ENCODE measurements at regions not wholly inside any gene's neighbourhood (a gene's known extent, or its start where the extent isn't known, plus 50 kb on each side); places are given as distances from the start of the nearest gene placed in this dataset.

DNA sequence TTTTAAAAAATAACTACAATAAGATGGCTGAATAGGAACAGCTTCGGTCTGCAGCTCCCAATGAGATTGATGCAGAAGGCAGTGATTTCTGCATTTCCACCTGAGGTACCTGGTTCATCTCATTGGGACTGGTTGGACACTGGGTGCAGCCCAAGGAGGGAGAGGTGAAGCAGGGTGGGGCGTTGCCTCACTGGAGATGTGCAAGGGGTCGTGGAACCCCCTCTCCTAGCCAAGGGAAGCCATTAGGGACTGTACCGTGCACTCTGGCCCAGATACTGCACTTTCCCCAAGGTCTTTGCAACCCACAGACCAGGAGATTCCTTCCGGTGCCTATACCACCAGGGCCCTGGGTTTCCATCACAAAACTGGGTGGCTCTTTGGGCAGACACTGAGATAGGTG is 640.1 kb downstream of the IQCM start:
- DNase-seq (no peak), ATAC-seq (no peak)
- H3K4me1 Mint-ChIP-seq: no peaks in the 10 kb centered on the region
- no peaks in the 10 kb centered on the region for H3K36me3 Mint-ChIP-seq (ENCODE audit: low read depth)
- H3K4me3 Mint-ChIP-seq: no peak overlapping the region
- H3K27me3 Mint-ChIP-seq: no peaks in the 10 kb centered on the region
- peaks cover 9% of the 10 kb centered on the region for H3K9me3 Mint-ChIP-seq
- no peak overlapping the region for H3K27ac Mint-ChIP-seq

DNA sequence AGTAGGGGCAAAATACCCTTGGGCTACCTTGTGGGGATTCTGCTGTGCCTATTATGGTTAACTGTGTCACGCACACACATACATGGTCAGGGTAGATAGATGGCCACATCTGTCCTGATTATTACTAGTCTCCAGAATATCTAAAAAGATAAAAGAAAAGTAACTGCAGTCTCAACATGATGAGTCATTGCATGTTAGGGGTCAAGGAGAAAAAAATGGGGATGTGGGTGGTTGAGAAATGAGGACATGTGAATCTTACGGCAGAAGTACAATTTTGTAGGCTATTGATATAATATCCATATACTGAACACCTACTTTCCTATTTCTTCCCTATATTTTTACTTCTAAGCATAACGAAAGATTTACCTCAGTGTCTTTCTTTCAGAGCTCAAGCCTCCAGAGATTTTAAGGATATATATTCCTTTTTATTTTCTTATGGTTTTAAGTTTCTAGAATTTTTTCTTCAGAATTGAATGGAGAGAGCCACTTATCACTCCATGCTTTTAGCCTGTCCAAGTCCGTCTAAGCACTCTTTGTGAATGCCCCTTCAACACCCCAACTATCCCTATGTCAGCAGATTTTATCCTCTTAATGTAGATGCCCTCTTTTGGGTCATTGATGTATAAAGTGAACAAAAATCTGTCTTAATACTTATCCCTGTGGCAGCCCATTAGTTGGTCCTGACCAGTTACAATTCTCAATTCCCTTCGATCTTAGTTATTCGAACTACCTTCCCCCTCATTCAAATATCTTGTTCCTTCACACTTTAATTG is 642.2 kb downstream of the IQCM start:
- DNase-seq (no peak), ATAC-seq (no peak)
- H3K36me3 Mint-ChIP-seq (ENCODE audit: low read depth): no peaks in the 10 kb centered on the region
- H3K4me1 Mint-ChIP-seq: no peaks in the 10 kb centered on the region
- H3K27me3 Mint-ChIP-seq: peaks cover 1% of the 10 kb centered on the region
- H3K4me3 Mint-ChIP-seq: no peak overlapping the region
- H3K27ac Mint-ChIP-seq: no peak overlapping the region
- peaks cover 4% of the 10 kb centered on the region for H3K9me3 Mint-ChIP-seq

DNA sequence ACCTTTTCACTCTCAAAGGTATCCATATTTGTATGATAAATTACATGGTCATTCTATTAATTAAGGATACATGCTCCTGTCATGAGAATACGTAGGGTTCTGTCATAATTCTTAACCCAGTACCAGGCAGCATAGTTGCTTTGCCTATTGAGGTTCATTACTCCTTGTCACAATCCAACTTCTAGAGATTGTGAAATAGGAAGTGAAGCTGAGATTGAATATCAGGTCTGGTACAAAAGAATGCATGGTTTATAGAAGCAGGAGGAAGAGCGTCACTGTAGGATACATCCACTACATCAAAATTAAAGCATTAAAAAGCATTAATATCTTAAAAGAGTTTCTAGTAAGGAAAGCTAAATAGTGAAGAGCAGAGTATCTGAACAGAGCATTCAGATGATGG is 647.0 kb downstream of the IQCM start:
- peaks cover 4% of the 10 kb centered on the region for H3K9me3 Mint-ChIP-seq
- no peak overlapping the region for H3K4me3 Mint-ChIP-seq
- no peaks in the 10 kb centered on the region for H3K36me3 Mint-ChIP-seq (ENCODE audit: low read depth)
- H3K4me1 Mint-ChIP-seq: no peaks in the 10 kb centered on the region
- no peak for ATAC-seq
- no peak overlapping the region for H3K27ac Mint-ChIP-seq
- no peak for DNase-seq
- peaks cover 3% of the 10 kb centered on the region for H3K27me3 Mint-ChIP-seq

DNA sequence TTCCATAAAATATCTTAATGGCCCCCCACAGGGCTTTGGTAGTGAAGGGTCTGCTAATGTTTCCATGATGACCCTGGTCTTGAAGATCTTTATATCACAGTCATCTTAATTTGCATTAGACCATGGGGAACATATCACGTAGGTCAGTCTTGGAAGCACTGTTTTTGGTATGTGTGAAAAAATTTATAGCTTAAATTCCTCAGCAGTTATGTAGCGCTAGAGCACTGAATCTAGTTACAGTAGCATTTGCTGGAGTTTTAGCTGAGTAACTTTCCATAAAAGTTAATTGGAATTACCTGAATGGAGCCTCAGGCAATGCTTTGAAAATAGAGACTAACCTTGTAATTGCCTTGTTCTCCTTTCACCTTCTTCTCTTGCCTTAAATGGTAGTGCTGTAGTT is 648.8 kb downstream of the IQCM start:
- Mint-ChIP-seq H3K9me3 (peaks cover 4% of the 10 kb centered on the region), H3K27ac (no peak overlapping the region), H3K36me3 (ENCODE audit: low read depth) (no peaks in the 10 kb centered on the region), H3K4me3 (no peak overlapping the region), H3K4me1 (no peaks in the 10 kb centered on the region), H3K27me3 (peaks cover 5% of the 10 kb centered on the region)
- no peak for DNase-seq
- no peak for ATAC-seq

DNA sequence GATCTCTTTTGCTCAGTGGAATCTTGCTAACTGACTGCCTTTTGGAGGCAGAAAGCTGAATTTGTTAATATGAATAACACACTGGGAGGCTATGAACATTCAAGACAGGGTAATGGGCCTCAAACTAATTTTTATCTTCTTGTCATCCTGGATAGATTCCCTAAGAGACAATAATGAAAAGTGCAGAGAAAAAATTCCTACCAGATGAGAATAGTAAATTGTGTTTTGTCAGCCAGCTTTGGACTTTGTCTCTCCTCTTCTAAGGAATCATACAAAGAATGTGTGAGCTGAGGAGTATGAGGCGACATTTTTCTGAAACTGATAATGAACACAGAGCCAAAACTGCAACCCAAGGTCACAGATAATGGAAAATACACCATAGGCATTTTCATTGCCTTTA is 649.3 kb downstream of the IQCM start:
- Mint-ChIP-seq H3K9me3 (peaks cover 4% of the 10 kb centered on the region), H3K4me1 (no peaks in the 10 kb centered on the region), H3K4me3 (no peak overlapping the region), H3K27me3 (peaks cover 5% of the 10 kb centered on the region), H3K27ac (no peak overlapping the region), H3K36me3 (ENCODE audit: low read depth) (no peaks in the 10 kb centered on the region)
- DNase-seq: no peak
- ATAC-seq: no peak

DNA sequence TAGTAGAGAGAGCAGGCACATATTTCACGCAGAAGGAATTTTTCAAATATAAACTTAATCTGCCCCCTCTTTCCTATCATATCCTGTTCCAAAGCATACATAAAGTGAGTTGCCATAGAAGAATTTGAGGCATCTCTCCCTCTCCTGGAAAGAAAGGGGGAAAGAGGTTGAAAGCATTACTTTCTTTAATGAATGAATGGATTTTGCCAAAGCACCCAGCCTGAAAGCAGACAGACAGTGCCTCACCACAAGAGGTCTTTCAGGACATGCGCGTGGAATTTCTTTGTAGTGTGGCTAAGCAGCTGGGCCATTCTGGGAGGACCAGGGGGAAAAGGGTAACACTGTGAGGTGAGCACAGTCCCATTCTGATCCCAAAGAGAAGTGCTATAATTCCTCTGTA is 651.4 kb downstream of the IQCM start:
- ATAC-seq: no peak
- Mint-ChIP-seq H3K4me1 (no peaks in the 10 kb centered on the region), H3K36me3 (ENCODE audit: low read depth) (no peaks in the 10 kb centered on the region), H3K27ac (no peak overlapping the region), H3K9me3 (peaks cover 4% of the 10 kb centered on the region), H3K4me3 (no peak overlapping the region), H3K27me3 (peaks cover 4% of the 10 kb centered on the region)
- no peak for DNase-seq

DNA sequence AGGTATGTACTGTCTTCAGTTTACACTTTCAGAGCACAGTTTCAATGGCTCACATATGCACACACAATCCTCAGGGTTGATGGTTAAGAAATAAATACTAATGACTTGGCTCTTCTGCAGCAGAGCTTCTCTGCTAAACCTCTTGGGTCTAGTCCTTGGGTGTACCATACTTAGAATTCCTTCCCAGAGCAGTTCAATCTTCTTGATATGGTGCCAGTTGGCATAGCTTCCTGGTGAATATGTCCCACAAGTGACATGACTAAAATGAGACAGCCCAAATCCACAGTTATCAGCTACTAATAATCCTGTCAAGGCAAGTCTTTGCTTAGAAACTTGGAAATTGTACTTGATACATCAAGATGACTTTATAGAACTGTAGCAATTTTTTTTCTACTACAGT is 654.4 kb downstream of the IQCM start:
- DNase-seq (no peak), ATAC-seq (no peak)
- peaks cover 6% of the 10 kb centered on the region for H3K9me3 Mint-ChIP-seq
- H3K27ac Mint-ChIP-seq: no peak overlapping the region
- H3K27me3 Mint-ChIP-seq: peaks cover 4% of the 10 kb centered on the region
- H3K36me3 Mint-ChIP-seq (ENCODE audit: low read depth): no peaks in the 10 kb centered on the region
- H3K4me3 Mint-ChIP-seq: no peak overlapping the region
- H3K4me1 Mint-ChIP-seq: no peaks in the 10 kb centered on the region

DNA sequence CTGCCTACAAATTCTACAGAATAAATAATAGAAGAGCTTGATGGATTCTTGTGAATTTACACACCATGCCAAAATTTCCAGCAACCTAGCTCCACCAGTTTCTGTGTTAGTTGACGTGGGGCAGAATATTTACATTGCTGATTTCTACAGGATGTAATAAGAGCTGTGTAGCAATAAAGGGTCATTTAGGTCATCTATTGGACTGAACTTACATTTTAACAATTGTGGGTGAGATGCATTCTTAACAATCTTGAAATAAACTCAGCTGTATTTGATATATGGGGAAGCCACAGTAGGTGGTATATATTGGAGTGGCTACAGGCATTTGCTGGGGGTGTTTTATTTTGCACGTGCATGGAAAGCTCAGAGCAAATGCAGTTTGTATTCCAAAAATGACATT is 655.3 kb downstream of the IQCM start:
- no peak for DNase-seq
- no peak overlapping the region for H3K27ac Mint-ChIP-seq
- H3K4me3 Mint-ChIP-seq: no peak overlapping the region
- H3K27me3 Mint-ChIP-seq: peaks cover 4% of the 10 kb centered on the region
- ATAC-seq: no peak
- no peaks in the 10 kb centered on the region for H3K36me3 Mint-ChIP-seq (ENCODE audit: low read depth)
- H3K9me3 Mint-ChIP-seq: peaks cover 8% of the 10 kb centered on the region
- H3K4me1 Mint-ChIP-seq: no peaks in the 10 kb centered on the region

DNA sequence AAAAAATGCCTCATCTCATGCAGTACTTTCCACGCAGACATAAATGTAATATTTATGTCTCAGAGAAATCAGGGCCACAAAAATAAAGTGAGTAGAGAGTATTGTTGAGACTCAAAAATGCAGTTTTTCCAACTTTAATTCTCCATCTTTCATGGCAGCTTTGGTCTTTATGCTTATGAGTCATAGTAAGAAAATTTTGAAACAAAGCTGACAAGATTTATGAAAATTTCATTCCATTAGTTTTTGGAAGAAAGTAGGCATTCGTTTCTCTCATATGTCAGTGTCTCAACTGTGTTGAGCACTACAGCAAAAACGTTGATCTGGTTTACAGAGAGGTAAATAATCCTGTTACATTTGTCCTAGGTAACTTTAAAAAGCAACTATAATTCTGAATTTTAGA is 656.8 kb downstream of the IQCM start:
- H3K27me3 Mint-ChIP-seq: peaks cover 2% of the 10 kb centered on the region
- no peak for ATAC-seq
- H3K9me3 Mint-ChIP-seq: peaks cover 8% of the 10 kb centered on the region
- no peak overlapping the region for H3K4me3 Mint-ChIP-seq
- H3K36me3 Mint-ChIP-seq (ENCODE audit: low read depth): no peaks in the 10 kb centered on the region
- DNase-seq: no peak
- no peak overlapping the region for H3K27ac Mint-ChIP-seq
- H3K4me1 Mint-ChIP-seq: no peaks in the 10 kb centered on the region

DNA sequence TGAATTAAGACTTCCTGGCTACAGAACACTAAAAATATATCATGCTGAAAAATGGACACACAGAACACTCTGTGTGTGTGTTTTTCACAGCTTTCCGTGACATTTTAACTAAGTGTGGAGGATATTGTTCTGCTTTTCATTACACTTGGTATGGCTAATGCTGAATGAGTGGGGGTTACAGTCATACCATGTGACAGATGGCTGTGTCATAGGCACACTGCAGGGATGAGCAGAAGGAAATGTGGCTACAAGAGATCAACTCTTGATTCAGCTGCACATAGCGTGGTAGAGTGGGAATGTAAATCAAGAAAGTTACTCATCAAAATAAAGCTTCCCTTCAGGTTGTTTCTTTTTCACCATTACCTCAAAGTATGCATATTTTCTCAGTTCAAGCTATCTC is 669.8 kb downstream of the IQCM start:
- no peaks in the 10 kb centered on the region for H3K9me3 Mint-ChIP-seq
- no peaks in the 10 kb centered on the region for H3K36me3 Mint-ChIP-seq (ENCODE audit: low read depth)
- H3K27me3 Mint-ChIP-seq: peaks cover 10% of the 10 kb centered on the region
- no peak for ATAC-seq
- H3K4me1 Mint-ChIP-seq: no peaks in the 10 kb centered on the region
- no peak for DNase-seq
- H3K4me3 Mint-ChIP-seq: no peak overlapping the region
- H3K27ac Mint-ChIP-seq: no peak overlapping the region

DNA sequence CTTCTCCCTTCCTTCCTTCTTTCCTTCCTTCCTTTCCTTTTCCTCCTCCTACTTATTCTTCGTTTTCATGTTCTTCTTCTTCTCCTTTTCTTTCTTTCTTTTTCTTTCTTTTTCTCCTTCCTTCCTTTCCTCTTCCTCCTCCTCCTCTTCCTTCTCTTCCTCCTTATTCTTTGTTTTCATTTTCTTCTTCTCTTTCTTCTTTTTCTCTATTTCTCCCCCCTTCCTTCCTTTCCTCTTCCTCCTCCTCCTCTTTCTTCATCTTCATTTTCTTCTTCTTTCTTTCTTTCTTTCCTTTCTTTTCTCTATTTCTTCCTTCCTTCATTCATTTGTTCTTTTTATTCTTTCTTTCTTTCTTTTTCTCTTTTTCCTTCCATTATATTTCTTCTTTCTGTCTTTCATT is 671.6 kb downstream of the IQCM start:
- Mint-ChIP-seq H3K4me1 (no peaks in the 10 kb centered on the region), H3K4me3 (no peak overlapping the region), H3K9me3 (no peaks in the 10 kb centered on the region), H3K27me3 (peaks cover 10% of the 10 kb centered on the region), H3K36me3 (ENCODE audit: low read depth) (no peaks in the 10 kb centered on the region), H3K27ac (no peak overlapping the region)
- no peak for DNase-seq
- ATAC-seq: no peak

DNA sequence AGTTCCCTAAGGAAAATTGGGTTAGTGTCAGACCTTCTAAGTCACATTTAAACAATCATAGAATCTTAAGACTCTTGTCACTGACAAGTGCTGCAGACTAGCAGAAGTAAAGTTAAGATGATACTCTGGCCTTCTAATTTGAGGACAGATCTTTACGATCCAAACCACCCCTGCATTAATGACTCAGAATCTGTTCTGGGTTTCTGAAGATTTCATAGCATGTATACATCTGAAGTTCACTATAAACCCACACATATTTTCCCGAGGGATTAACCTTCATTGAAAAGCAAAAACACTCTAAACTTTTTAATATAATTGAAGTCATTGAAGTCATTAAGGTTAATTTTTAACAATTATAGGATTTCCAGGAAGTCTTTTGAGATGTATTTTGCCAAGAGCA is 674.3 kb downstream of the IQCM start:
- ATAC-seq: no peak

DNA sequence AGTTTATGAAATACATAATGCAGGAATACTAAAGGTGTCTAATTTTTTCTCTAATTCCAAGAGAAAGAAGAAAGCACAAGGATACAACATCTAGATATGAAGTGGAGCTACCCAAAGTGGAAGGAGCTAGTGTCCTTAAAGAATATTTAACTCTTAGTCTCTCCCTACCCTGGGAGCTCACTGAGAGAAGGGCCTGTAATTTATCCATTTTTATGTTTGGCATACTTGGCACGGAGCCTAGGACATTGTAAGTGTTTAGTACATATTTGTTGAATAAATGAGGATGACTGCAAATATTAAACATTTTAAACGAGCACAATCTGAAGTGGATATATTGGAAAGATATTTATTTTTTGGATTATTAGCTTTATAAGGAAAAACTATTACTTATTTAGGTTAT is 674.8 kb downstream of the IQCM start:
- H3K4me1 Mint-ChIP-seq: no peaks in the 10 kb centered on the region
- no peak for DNase-seq
- no peak overlapping the region for H3K27ac Mint-ChIP-seq
- no peak for ATAC-seq
- H3K4me3 Mint-ChIP-seq: no peak overlapping the region
- H3K36me3 Mint-ChIP-seq (ENCODE audit: low read depth): no peaks in the 10 kb centered on the region
- no peaks in the 10 kb centered on the region for H3K9me3 Mint-ChIP-seq
- H3K27me3 Mint-ChIP-seq: peaks cover 8% of the 10 kb centered on the region

More for the DNA sequence above, 674.3 kb downstream of the IQCM start:
- H3K27me3 Mint-ChIP-seq: peaks cover 8% of the 10 kb centered on the region
- H3K4me3 Mint-ChIP-seq: no peak overlapping the region
- H3K4me1 Mint-ChIP-seq: no peaks in the 10 kb centered on the region
- no peaks in the 10 kb centered on the region for H3K9me3 Mint-ChIP-seq
- H3K27ac Mint-ChIP-seq: no peak overlapping the region
- DNase-seq: no peak
- H3K36me3 Mint-ChIP-seq (ENCODE audit: low read depth): no peaks in the 10 kb centered on the region

DNA sequence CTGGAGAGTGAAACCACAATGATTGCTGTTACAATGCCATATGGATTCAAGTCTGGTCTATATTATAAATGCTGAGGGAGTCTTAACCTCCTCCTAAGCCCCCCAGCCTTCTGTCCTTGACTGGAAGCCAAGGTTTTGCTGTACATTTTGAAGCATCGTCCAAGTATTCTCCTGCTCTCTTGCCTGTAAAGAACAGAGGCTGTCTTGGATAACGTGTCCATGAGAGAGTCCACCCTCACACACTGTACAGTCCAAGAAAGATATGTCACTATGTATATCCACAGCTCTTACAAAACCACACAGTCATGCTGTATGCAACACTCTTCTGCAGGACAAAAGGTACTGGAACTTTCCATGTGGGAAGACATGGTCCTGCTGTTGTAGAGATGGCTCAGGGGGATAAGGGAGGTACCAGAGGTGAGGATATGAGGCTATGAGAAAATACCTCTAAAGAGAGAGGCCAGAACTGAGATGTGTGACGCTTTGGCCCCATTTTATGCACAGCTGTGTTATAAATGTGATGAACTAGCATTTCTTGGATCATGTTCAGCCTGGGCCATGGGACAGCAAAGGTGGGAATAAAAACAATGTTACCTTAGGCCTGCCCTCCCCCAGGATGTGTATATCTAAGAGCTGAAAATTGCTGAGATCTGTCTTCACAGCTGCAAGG is 678.6 kb downstream of the IQCM start:
- ATAC-seq (no peak), DNase-seq (no peak)
- Mint-ChIP-seq H3K4me1 (no peaks in the 10 kb centered on the region), H3K27me3 (no peaks in the 10 kb centered on the region), H3K4me3 (no peak overlapping the region), H3K36me3 (ENCODE audit: low read depth) (no peaks in the 10 kb centered on the region), H3K9me3 (peaks cover 4% of the 10 kb centered on the region), H3K27ac (no peak overlapping the region)

DNA sequence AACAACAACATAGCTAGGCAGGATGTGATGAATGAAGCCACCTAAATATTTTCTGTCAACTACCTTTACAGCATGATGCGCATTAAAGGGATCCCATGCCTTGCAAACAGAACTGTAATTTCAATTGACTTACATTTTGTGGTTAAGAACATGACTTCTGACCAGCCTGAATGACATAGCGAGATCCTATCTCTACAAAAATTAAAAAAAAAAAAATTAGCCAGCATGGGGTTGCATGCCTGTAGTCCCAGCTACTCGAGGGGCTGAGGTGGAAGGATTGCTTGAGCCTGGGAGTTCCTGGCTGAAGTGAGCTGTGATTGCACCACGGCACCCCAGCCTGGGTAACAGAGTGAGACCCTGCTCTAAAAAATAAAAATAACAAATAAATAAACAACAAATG is 680.6 kb downstream of the IQCM start:
- Mint-ChIP-seq H3K9me3 (peaks cover 4% of the 10 kb centered on the region), H3K27me3 (no peaks in the 10 kb centered on the region), H3K4me3 (no peak overlapping the region), H3K36me3 (ENCODE audit: low read depth) (no peaks in the 10 kb centered on the region), H3K4me1 (no peaks in the 10 kb centered on the region), H3K27ac (no peak overlapping the region)
- DNase-seq (no peak), ATAC-seq (no peak)

Data from activated naive CD8-positive, alpha-beta T cell treated with anti-CD3 and anti-CD28 coated beads, Interleukin-2, amount 50 U/mL, for 24 hours (primary cell).